Mesodermal cell (in vitro differentiated cells): ENCODE measurements at regions not wholly inside any gene's neighbourhood (a gene's known extent, or its start where the extent isn't known, plus 50 kb on each side); places are given as distances from the start of the nearest gene placed in this dataset.
"Not testable (repeated sequence)": the region's sequence is repeated elsewhere in the genome, so short reads cannot be mapped to it uniquely, and the experiment has no call there.

Experiments used
- H3K27ac ChIP-seq: 2 replicates; pipeline ENCODE4 v1.7.0; 2013; ENCODE audit warnings: mild to moderate bottlenecking, low read depth, low read length, moderate library complexity; ENCODE audit not compliant: severe bottlenecking
- H3K36me3 ChIP-seq: 2 replicates; pipeline ENCODE4 v1.7.1; 2013; ENCODE audit warnings: mild to moderate bottlenecking, low read length, moderate library complexity; ENCODE audit not compliant: control insufficient read depth, insufficient read depth
- H3K4me1 ChIP-seq: one replicate; pipeline ENCODE4 v1.7.1; 2013; ENCODE audit warnings: mild to moderate bottlenecking, low read length; ENCODE audit not compliant: insufficient read depth, control insufficient read depth, poor library complexity, severe bottlenecking
- H3K4me3 ChIP-seq: 2 replicates; pipeline ENCODE4 v1.7.0; 2013; ENCODE audit warnings: low read length, control low read depth, mild to moderate bottlenecking; ENCODE audit not compliant: insufficient read depth, poor library complexity, severe bottlenecking; ENCODE audit errors: extremely low read depth
- H3K9me3 ChIP-seq: 2 replicates; pipeline ENCODE4 v1.7.1; 2013; ENCODE audit warnings: mild to moderate bottlenecking, low read length, moderate library complexity; ENCODE audit not compliant: control insufficient read depth
- WGBS, 2 experiments: methylation state at CpG; one replicate each; pipeline ENCODE4 v1.1.5; 2013; ENCODE audit warnings: missing lambda C conversion rate in 2 of 2; ENCODE audit not compliant: insufficient coverage in 2 of 2; 5-methylcytosine and 5-hydroxymethylcytosine counted together

DNA sequence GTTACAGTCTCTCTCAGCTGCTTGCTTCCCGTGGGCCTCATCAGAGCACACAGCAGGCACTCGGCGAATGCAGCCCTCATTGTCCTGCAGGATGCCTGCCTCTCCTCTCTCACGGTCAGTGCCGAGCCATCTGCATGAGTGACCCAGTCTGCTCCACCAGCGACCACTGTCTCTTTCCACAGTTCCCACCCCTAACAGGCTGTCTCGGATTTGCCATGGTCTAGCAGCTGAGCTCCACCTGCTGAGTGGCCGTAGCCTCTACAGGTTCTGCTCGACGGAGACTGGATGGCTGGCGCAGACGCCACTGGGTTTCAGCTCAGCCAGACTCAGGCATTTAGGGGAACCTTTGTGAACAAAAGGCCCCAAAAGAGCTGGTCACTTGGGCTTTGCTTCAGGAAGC lies 209.4 kb upstream of the FOXK1 start:
- Histone ChIP-seq H3K9me3 (no peaks in the 10 kb centered on the region), H3K36me3 (no peaks in the 10 kb centered on the region), H3K4me1 (no peaks in the 10 kb centered on the region), H3K4me3 (no peak overlapping the region), H3K27ac (no peak overlapping the region)
- 63% methylated on average over 11 to 12 of the region's 12 CpGs for WGBS, 2 experiments

DNA sequence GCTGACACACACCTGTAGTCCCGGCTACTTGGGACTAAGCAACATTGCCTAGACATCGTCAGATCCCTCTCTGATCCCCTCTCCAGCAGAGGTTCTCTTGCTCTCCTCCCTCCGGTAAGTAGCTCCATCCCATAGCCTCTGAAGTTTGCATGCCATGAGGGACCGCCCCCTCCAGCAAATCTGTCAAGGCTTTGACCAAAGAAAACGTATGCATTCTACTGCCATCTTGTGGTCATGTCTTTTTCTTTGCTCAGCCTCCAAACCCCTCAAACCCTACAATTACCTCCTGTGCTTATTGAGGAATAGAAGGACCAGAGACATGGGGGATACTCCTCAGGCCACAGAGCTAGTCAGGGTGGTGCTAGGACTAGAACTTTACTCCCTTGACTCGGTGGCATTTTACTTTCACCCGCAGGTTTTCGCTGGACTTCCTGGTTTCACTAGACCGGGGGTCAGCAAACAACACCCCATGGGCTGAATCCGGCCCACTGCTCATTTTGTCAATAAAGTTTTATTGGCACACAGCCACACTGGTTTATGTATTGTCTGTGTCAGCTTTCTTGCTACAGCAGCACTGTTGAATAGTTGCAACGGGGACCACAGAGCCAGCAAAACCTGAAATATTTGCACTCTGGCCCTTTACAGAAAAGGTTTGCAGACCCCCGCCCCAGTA lies 202.6 kb upstream of the FOXK1 start:
- no peak overlapping the region for H3K4me3 ChIP-seq
- 45 to 50% methylated on average over 9 to 12 of the region's 12 CpGs for WGBS, 2 experiments
- no peaks in the 10 kb centered on the region for H3K36me3 ChIP-seq
- no peaks in the 10 kb centered on the region for H3K4me1 ChIP-seq
- no peak overlapping the region for H3K27ac ChIP-seq
- H3K9me3 ChIP-seq = peaks cover 13% of the 10 kb centered on the region

- H3K4me3 ChIP-seq, H3K4me1 ChIP-seq, H3K36me3 ChIP-seq, H3K27ac ChIP-seq: not testable (repeated sequence)
- H3K9me3 ChIP-seq = peaks cover 13% of the 10 kb centered on the region
- 82 to 89% methylated on average over 9 of the region's 11 CpGs for WGBS, 2 experiments
Measured at GRCh38 chr7:4480131-4480530, 202.0 kb upstream of the FOXK1 start.

GRCh38 chr7:4483851-4484250 lies 198.2 kb upstream of the FOXK1 start:
- no CpG with 5 or more reads among the region's 1 CpG for WGBS, 2 experiments
- Histone ChIP-seq H3K4me1 (no peaks in the 10 kb centered on the region), H3K27ac (no peak overlapping the region), H3K4me3 (no peak overlapping the region), H3K36me3 (no peaks in the 10 kb centered on the region), H3K9me3 (peaks cover 13% of the 10 kb centered on the region)

GRCh38 chr7:4484545-4484944 lies 197.6 kb upstream of the FOXK1 start:
- peaks cover 13% of the 10 kb centered on the region for H3K9me3 ChIP-seq
- no peaks in the 10 kb centered on the region for H3K36me3 ChIP-seq
- 33% methylated on average over 1 of the region's 1 CpG for WGBS, 2 experiments
- H3K27ac ChIP-seq = no peak overlapping the region
- H3K4me1 ChIP-seq = no peaks in the 10 kb centered on the region
- no peak overlapping the region for H3K4me3 ChIP-seq

- 60% methylated on average over 3 of the region's 4 CpGs; no CpG with 5 or more reads in 1 of the 2 experiments for WGBS, 2 experiments
- no peaks in the 10 kb centered on the region for H3K4me1 ChIP-seq
- no peak overlapping the region for H3K4me3 ChIP-seq
- H3K9me3 ChIP-seq = peaks cover 13% of the 10 kb centered on the region
- H3K27ac ChIP-seq = no peak overlapping the region
- H3K36me3 ChIP-seq = no peaks in the 10 kb centered on the region
Measured at GRCh38 chr7:4486907-4487306, 195.2 kb upstream of the FOXK1 start.

DNA sequence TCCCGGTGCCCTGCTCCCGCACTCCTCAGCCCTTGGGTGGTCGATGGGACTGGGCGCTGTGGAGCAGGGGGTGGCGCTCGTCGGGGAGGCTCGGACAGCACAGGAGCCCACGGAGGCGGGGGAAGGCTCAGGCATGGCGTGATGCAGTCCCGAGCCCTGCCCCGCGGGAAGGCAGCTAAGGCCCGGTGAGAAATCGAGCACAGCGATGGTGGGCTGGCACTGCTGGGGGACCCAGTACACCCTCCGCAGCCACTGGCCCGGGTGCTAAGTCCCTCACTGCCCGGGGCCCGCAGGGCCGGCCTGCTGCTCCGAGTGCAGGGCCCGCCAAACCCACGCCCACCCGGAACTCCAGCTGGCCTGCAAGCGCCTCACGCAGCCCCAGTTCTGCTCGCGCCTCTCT lies 185.2 kb upstream of the FOXK1 start:
- WGBS, 2 experiments = 91 to 95% methylated on average over 16 to 19 of the region's 30 CpGs
- peaks cover 17% of the 10 kb centered on the region for H3K9me3 ChIP-seq
- not testable (repeated sequence) for H3K27ac ChIP-seq

DNA sequence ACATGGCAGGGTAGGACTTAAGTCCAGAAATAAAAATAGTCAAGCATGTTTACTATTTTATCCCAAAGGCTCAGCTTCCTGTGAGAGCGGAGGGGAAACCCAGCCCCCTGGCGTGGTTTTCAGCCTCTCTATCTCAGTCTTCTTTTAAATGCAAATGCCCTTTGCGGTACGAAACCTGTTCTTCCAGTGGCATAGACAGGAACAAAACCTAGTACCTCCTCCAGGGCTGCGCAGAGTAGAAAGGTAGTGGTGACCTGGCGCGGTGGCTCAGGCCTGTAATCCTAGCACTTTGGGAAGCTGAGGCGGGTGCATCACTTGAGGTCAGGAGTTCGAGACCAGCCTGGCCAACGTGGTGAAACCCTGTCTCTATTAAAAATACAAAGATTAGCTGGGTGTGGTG lies 181.3 kb upstream of the FOXK1 start:
- Histone ChIP-seq H3K36me3 (no peaks in the 10 kb centered on the region), H3K4me3 (no peak overlapping the region), H3K9me3 (peaks cover 17% of the 10 kb centered on the region), H3K4me1 (no peaks in the 10 kb centered on the region), H3K27ac (no peak overlapping the region)
- 74 to 92% methylated on average over 2 to 8 of the region's 10 CpGs for WGBS, 2 experiments

More for the DNA sequence above, 185.2 kb upstream of the FOXK1 start:
- H3K36me3 ChIP-seq, H3K4me3 ChIP-seq, H3K4me1 ChIP-seq: not testable (repeated sequence)

DNA sequence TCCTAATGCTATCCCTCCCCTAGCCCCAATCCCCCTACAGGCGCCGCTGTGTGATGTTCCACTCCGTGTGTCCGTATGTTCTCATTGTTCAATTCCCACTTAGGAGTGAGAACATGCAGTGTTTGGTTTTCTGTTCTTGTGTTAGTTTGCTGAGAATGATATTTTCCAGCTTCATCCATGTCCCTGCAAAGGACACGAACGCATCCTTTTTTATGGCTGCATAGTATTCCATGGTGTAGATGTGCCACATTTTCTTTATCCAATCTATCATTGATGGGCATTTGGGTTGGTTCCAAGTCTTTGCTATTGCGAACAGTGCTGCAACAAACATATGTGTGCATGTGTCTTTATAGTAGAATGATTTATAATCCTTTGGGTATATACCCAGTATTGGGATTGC lies 174.2 kb upstream of the FOXK1 start:
- H3K4me1 ChIP-seq, H3K36me3 ChIP-seq, H3K27ac ChIP-seq, H3K4me3 ChIP-seq, H3K9me3 ChIP-seq: not testable (repeated sequence)
- WGBS, 2 experiments = no CpG with 5 or more reads among the region's 7 CpGs

- 60 to 86% methylated on average over 1 of the region's 1 CpG for WGBS, 2 experiments
- no peak overlapping the region for H3K27ac ChIP-seq
Measured at GRCh38 chr7:4513450-4513849, 168.6 kb upstream of the FOXK1 start.

GRCh38 chr7:4519819-4520520 lies 162.1 kb upstream of the FOXK1 start:
- no peak overlapping the region for H3K27ac ChIP-seq
- 63 to 86% methylated on average over 3 to 5 of the region's 7 CpGs for WGBS, 2 experiments
- no peaks in the 10 kb centered on the region for H3K9me3 ChIP-seq
- no peak overlapping the region for H3K4me3 ChIP-seq
- H3K36me3 ChIP-seq = no peaks in the 10 kb centered on the region
- no peaks in the 10 kb centered on the region for H3K4me1 ChIP-seq

More at GRCh38 chr7:4513450-4513849, 168.6 kb upstream of the FOXK1 start:
- Histone ChIP-seq H3K9me3 (no peaks in the 10 kb centered on the region), H3K4me3 (no peak overlapping the region), H3K4me1 (no peaks in the 10 kb centered on the region), H3K36me3 (no peaks in the 10 kb centered on the region)
